OCI-LY7 (cell line): ENCODE measurements at regions not wholly inside any gene's neighbourhood (a gene's known extent, or its start where the extent isn't known, plus 50 kb on each side); places are given as distances from the start of the nearest gene placed in this dataset.

Experiments used
- BruUV-seq: library from RNA; stranded (reverse); fragments of 400-500 nt; replicated peaks from 2 replicates; lab custom pipeline; 2021; lab: Mats Ljungman, UMichigan
- CTCF ChIA-PET: fragments of 300-600 bp; sonication (Branson Sonifier 250); formaldehyde crosslinking; loops from one replicate; lab custom pipeline; 2022; ENCODE audit warnings: antibody characterized with exemption; ENCODE audit not compliant: unreplicated experiment; lab: Charles Lee
- POLR2A ChIA-PET: fragments of 300-600 bp; sonication (Branson Sonifier 250); formaldehyde crosslinking; loops from one replicate; lab custom pipeline; 2022; ENCODE audit warnings: antibody characterized with exemption; lab: Charles Lee
- DNase-seq: peaks from one replicate; pipeline ENCODE4 v3.0.0-alpha.2; 2015; ENCODE audit warnings: low spot score
- H2AFZ ChIP-seq: fragments of 200-600 bp; sonication (generic), shearing (Covaris generic); 2 replicates; pipeline ENCODE4 v1.6.1; 2014; ENCODE audit warnings: mild to moderate bottlenecking, antibody characterized with exemption, low read length, moderate library complexity
- H3K27ac ChIP-seq: fragments of 200-600 bp; sonication (generic); 2 replicates; pipeline ENCODE4 v1.5.1; 2014; ENCODE audit warnings: mixed run types, low read depth, mild to moderate bottlenecking, moderate library complexity, low read length, inconsistent platforms; ENCODE audit not compliant: poor library complexity, severe bottlenecking
- H3K36me3 ChIP-seq: fragments of 200-600 bp; sonication (generic); 2 replicates; pipeline ENCODE4 v1.6.1; 2014; ENCODE audit warnings: mild to moderate bottlenecking, antibody characterized with exemption, low read length, moderate library complexity, mixed read lengths; ENCODE audit not compliant: insufficient read depth
- H3K4me1 ChIP-seq: fragments of 200-600 bp; sonication (generic); 2 replicates; pipeline ENCODE4 v1.5.1; 2014; ENCODE audit warnings: mild to moderate bottlenecking, low read length; ENCODE audit not compliant: insufficient read depth, poor library complexity, severe bottlenecking
- H3K4me2 ChIP-seq: fragments of 200-600 bp; sonication (generic); 2 replicates; pipeline ENCODE4 v1.6.1; 2014; ENCODE audit warnings: mild to moderate bottlenecking, low read length
- H3K4me3 ChIP-seq: fragments of 200-600 bp; sonication (generic); 2 replicates; pipeline ENCODE4 v1.5.1; 2014; ENCODE audit warnings: mild to moderate bottlenecking, low read depth, low read length; ENCODE audit not compliant: poor library complexity, severe bottlenecking
- H3K79me2 ChIP-seq: fragments of 200-600 bp; sonication (generic); 2 replicates; pipeline ENCODE4 v1.6.1; 2016; ENCODE audit warnings: low read depth, mild to moderate bottlenecking, low read length, moderate library complexity, mixed read lengths; ENCODE audit not compliant: insufficient read depth
- H3K9me2 ChIP-seq: fragments of 200-600 bp; sonication (generic); 2 replicates; pipeline ENCODE4 v1.6.1; 2016; ENCODE audit warnings: mild to moderate bottlenecking, low read length, mixed read lengths; ENCODE audit not compliant: insufficient read depth
- H3K9me3 ChIP-seq: fragments of 200-600 bp; sonication (generic); 2 replicates; pipeline ENCODE4 v1.6.1; 2014; ENCODE audit warnings: mild to moderate bottlenecking, mixed run types, low read length, mixed read lengths
- H4K20me1 ChIP-seq: fragments of 200-600 bp; sonication (generic); 2 replicates; pipeline ENCODE4 v1.6.1; 2014; ENCODE audit warnings: mild to moderate bottlenecking, antibody characterized with exemption, low read length, moderate library complexity, mixed read lengths; ENCODE audit not compliant: insufficient read depth
- CTCF ChIP-seq: fragments of 200-600 bp; sonication (generic); conservative IDR thresholded peaks from 2 replicates; pipeline ENCODE4 v1.5.1; 2014; ENCODE audit warnings: mild to moderate bottlenecking, antibody characterized with exemption, low read length, moderate library complexity, mixed read lengths
- EZH2phosphoT487 ChIP-seq: fragments of 200-600 bp; sonication (generic); IDR thresholded peaks from 2 replicates; pipeline ENCODE4 v1.6.1; 2018; ENCODE audit warnings: low read depth, borderline replicate concordance, mild to moderate bottlenecking, mixed run types, antibody characterized with exemption, low read length, moderate library complexity, mixed read lengths
- intact Hi-C: fragments of 100-400 bp; cut with micrococcal nuclease; formaldehyde crosslinking; loops from one replicate; pipeline ENCODE4 v1.10.0; 2022; ENCODE audit not compliant: unreplicated experiment

DNA sequence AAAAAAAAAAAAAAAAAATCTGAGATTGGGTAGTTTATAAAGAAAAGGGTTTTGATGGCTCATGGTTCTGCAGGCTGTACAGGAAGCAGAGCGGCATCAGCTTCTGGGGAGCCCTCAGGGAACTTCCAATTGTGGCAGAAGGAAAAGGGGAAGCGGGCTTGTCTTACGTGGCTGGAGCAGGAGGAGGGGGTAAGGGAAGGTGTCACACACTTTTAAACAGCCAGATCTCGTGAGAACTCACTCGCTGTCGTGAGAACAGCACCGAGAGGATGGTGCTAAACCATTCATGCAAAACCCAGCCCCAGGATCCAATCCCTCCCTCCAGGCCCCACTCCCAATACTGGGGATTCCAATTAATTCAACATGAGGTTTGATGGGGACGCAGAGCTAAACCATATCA lies 806.2 kb downstream of the TBC1D22A start:
- no peaks in the 10 kb centered on the region for H4K20me1 ChIP-seq
- H3K27ac ChIP-seq = no peak overlapping the region
- ChIA-PET CTCF (no interaction called here), POLR2A (no interaction called here)
- no peak overlapping the region for H2AFZ ChIP-seq
- no peaks in the 10 kb centered on the region for H3K36me3 ChIP-seq
- no peak for TF ChIP-seq EZH2phosphoT487
- TF ChIP-seq CTCF = no peak
- H3K4me2 ChIP-seq = no peak overlapping the region
- H3K9me3 ChIP-seq = no peaks in the 10 kb centered on the region
- intact Hi-C loops = no loop called here
- no peaks in the 10 kb centered on the region for H3K9me2 ChIP-seq
- H3K79me2 ChIP-seq = no peaks in the 10 kb centered on the region
- H3K4me3 ChIP-seq = no peak overlapping the region
- H3K4me1 ChIP-seq = no peaks in the 10 kb centered on the region
- DNase-seq = no peak
- no TSS peak for BruUV-seq

GRCh38 chr22:47567126-47568090 lies 805.0 kb downstream of the TBC1D22A start:
- Histone ChIP-seq H3K9me2 (no peaks in the 10 kb centered on the region), H2AFZ (no peak overlapping the region), H3K27ac (no peak overlapping the region), H3K36me3 (no peaks in the 10 kb centered on the region), H3K79me2 (no peaks in the 10 kb centered on the region), H3K9me3 (no peaks in the 10 kb centered on the region), H4K20me1 (no peaks in the 10 kb centered on the region), H3K4me1 (no peaks in the 10 kb centered on the region), H3K4me2 (no peak overlapping the region), H3K4me3 (no peak overlapping the region)
- no peak for DNase-seq
- BruUV-seq = no TSS peak
- CTCF ChIA-PET = no interaction called here
- POLR2A ChIA-PET = no interaction called here
- TF ChIP-seq EZH2phosphoT487 (no peak), CTCF (no peak)
- intact Hi-C loops = no loop called here

GRCh38 chr22:47566491-47566890 lies 804.0 kb downstream of the TBC1D22A start:
- BruUV-seq = no TSS peak
- no peaks in the 10 kb centered on the region for H3K9me3 ChIP-seq
- intact Hi-C loops = no loop called here

More at GRCh38 chr22:47566491-47566890, 804.0 kb downstream of the TBC1D22A start:
- no peak for DNase-seq
- CTCF ChIA-PET = no interaction called here
- Histone ChIP-seq H3K4me2 (no peak overlapping the region), H3K9me2 (no peaks in the 10 kb centered on the region), H3K4me1 (no peaks in the 10 kb centered on the region), H2AFZ (no peak overlapping the region), H3K36me3 (no peaks in the 10 kb centered on the region), H4K20me1 (no peaks in the 10 kb centered on the region), H3K79me2 (no peaks in the 10 kb centered on the region), H3K4me3 (no peak overlapping the region), H3K27ac (no peak overlapping the region)
- TF ChIP-seq CTCF (no peak), EZH2phosphoT487 (no peak)
- POLR2A ChIA-PET = interaction anchor here (1.3 kb wide), 1 partner anchor 24 kb away, joined by 3 read pairs; no protein-coding TSS in a partner anchor
